K562 (cell line): ENCODE measurements at regions not wholly inside any gene's neighbourhood (a gene's known extent, or its start where the extent isn't known, plus 50 kb on each side); places are given as distances from the start of the nearest gene placed in this dataset.

Source experiments
- ELF4 ChIP-seq: fragments of 450-650 bp; formaldehyde crosslinking; IDR thresholded peaks from 2 replicates; pipeline ENCODE4 v1.4.0; 2022; ENCODE audit warnings: missing genetic modification characterization
- SAFB2 ChIP-seq: fragments of 200-400 bp; formaldehyde crosslinking; IDR thresholded peaks from 2 replicates; pipeline ENCODE4 v1.6.1; 2018; ENCODE audit warnings: borderline replicate concordance, low read length, low read depth, moderate library complexity; ENCODE audit not compliant: severe bottlenecking
- YY1 ChIP-seq, 3 experiments: IDR thresholded peaks; 2 replicates each; pipeline ENCODE4 v1.6.1; 2011; ENCODE audit warnings: low read length in 2 of 3, mild to moderate bottlenecking in 2 of 3, moderate library complexity in 2 of 3, borderline replicate concordance in 1 of 3, control low read depth in 1 of 3, low read depth in 1 of 3; ENCODE audit not compliant: insufficient read depth in 3 of 3, insufficient replicate concordance in 2 of 3, control insufficient read depth in 1 of 3, insufficient read length in 1 of 3; ENCODE audit errors: extremely low read depth in 1 of 3
- TF ChIP-seq, protein P1 (sequence below): sonication (generic); formaldehyde crosslinking; IDR thresholded peaks from 2 replicates; pipeline ENCODE4 v1.8.1; 2023; ENCODE audit warnings: missing genetic modification reagents, mild to moderate bottlenecking, borderline replicate concordance
- TF ChIP-seq, protein P2 (sequence below): sonication (generic); formaldehyde crosslinking; IDR thresholded peaks from 2 replicates; pipeline ENCODE4 v1.8.0; 2022; ENCODE audit warnings: missing genetic modification reagents, mild to moderate bottlenecking, borderline replicate concordance
- TF ChIP-seq, protein P3 (sequence below): fragments of 450-650 bp; IDR thresholded peaks from 2 replicates; pipeline ENCODE4 v1.6.1; 2014; ENCODE audit warnings: low read depth, mild to moderate bottlenecking, moderate library complexity, borderline replicate concordance
- TF ChIP-seq, protein P4 (sequence below): sonication (generic); formaldehyde crosslinking; IDR thresholded peaks from 2 replicates; pipeline ENCODE4 v1.8.1; 2022; ENCODE audit warnings: missing genetic modification reagents
- TF ChIP-seq, protein P5 (sequence below), 3 experiments: IDR thresholded peaks in 2 of 3; conservative IDR thresholded peaks in 1 of 3; 2 replicates each; pipeline ENCODE4 v1.5.1; 2011 to 2012; ENCODE audit warnings: low read length in 3 of 3, mild to moderate bottlenecking in 3 of 3, control low read depth in 2 of 3, improper control_type of control experiment in 1 of 3, inconsistent platforms in 1 of 3, low read depth in 1 of 3, mixed read lengths in 1 of 3, moderate library complexity in 1 of 3; ENCODE audit not compliant: insufficient read depth in 2 of 3
- TF ChIP-seq, protein P6 (sequence below): fragments of 450-650 bp; IDR thresholded peaks from 2 replicates; pipeline ENCODE4 v1.6.1; 2018; ENCODE audit warnings: mild to moderate bottlenecking, low read depth; ENCODE audit not compliant: partially characterized antibody

DNA sequence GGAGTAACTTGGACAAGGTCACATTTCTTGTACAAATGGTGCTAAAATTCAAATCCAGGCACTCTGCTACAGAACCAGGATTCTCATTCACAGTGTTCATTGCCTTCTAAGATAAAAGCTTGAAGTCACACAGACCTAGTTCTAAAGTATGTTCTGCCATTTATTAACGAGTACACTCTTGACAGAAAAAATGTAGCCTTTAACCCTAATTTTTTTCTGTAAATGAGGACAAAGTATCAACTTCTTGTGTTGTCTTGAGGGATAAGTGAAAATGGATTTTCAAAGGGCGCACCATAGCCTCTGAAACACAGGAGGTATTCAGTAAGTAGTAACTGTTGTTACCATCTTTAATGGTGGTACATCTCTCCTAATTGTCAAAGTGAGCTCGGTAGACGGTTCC, 379.8 kb upstream of the FLRT2 start:
- TF ChIP-seq SAFB2, result no peak
- no peak for TF ChIP-seq ELF4 (CRISPR knock-in tag)
- TF ChIP-seq, protein P1, sequence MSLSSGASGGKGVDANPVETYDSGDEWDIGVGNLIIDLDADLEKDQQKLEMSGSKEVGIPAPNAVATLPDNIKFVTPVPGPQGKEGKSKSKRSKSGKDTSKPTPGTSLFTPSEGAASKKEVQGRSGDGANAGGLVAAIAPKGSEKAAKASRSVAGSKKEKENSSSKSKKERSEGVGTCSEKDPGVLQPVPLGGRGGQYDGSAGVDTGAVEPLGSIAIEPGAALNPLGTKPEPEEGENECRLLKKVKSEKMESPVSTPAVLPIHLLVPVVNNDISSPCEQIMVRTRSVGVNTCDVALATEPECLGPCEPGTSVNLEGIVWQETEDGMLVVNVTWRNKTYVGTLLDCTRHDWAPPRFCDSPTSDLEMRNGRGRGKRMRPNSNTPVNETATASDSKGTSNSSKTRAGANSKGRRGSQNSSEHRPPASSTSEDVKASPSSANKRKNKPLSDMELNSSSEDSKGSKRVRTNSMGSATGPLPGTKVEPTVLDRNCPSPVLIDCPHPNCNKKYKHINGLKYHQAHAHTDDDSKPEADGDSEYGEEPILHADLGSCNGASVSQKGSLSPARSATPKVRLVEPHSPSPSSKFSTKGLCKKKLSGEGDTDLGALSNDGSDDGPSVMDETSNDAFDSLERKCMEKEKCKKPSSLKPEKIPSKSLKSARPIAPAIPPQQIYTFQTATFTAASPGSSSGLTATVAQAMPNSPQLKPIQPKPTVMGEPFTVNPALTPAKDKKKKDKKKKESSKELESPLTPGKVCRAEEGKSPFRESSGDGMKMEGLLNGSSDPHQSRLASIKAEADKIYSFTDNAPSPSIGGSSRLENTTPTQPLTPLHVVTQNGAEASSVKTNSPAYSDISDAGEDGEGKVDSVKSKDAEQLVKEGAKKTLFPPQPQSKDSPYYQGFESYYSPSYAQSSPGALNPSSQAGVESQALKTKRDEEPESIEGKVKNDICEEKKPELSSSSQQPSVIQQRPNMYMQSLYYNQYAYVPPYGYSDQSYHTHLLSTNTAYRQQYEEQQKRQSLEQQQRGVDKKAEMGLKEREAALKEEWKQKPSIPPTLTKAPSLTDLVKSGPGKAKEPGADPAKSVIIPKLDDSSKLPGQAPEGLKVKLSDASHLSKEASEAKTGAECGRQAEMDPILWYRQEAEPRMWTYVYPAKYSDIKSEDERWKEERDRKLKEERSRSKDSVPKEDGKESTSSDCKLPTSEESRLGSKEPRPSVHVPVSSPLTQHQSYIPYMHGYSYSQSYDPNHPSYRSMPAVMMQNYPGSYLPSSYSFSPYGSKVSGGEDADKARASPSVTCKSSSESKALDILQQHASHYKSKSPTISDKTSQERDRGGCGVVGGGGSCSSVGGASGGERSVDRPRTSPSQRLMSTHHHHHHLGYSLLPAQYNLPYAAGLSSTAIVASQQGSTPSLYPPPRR, result no peak
- TF ChIP-seq, protein P2, sequence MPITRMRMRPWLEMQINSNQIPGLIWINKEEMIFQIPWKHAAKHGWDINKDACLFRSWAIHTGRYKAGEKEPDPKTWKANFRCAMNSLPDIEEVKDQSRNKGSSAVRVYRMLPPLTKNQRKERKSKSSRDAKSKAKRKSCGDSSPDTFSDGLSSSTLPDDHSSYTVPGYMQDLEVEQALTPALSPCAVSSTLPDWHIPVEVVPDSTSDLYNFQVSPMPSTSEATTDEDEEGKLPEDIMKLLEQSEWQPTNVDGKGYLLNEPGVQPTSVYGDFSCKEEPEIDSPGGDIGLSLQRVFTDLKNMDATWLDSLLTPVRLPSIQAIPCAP, result no peak
- TF ChIP-seq YY1 (IDR thresholded peaks at IDR 0.05; ENCODE audit: borderline replicate concordance in 1 of 3, control insufficient read depth in 1 of 3, extremely low read depth in 1 of 3, insufficient read depth in 3 of 3, insufficient read length in 1 of 3, insufficient replicate concordance in 2 of 3, low read depth in 1 of 3, low read length in 2 of 3), result no peak
- TF ChIP-seq, protein P3, sequence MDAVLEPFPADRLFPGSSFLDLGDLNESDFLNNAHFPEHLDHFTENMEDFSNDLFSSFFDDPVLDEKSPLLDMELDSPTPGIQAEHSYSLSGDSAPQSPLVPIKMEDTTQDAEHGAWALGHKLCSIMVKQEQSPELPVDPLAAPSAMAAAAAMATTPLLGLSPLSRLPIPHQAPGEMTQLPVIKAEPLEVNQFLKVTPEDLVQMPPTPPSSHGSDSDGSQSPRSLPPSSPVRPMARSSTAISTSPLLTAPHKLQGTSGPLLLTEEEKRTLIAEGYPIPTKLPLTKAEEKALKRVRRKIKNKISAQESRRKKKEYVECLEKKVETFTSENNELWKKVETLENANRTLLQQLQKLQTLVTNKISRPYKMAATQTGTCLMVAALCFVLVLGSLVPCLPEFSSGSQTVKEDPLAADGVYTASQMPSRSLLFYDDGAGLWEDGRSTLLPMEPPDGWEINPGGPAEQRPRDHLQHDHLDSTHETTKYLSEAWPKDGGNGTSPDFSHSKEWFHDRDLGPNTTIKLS, result no peak
- TF ChIP-seq, protein P4, sequence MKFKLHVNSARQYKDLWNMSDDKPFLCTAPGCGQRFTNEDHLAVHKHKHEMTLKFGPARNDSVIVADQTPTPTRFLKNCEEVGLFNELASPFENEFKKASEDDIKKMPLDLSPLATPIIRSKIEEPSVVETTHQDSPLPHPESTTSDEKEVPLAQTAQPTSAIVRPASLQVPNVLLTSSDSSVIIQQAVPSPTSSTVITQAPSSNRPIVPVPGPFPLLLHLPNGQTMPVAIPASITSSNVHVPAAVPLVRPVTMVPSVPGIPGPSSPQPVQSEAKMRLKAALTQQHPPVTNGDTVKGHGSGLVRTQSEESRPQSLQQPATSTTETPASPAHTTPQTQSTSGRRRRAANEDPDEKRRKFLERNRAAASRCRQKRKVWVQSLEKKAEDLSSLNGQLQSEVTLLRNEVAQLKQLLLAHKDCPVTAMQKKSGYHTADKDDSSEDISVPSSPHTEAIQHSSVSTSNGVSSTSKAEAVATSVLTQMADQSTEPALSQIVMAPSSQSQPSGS (CRISPR knock-in tag), result no peak
- TF ChIP-seq, protein P5, sequence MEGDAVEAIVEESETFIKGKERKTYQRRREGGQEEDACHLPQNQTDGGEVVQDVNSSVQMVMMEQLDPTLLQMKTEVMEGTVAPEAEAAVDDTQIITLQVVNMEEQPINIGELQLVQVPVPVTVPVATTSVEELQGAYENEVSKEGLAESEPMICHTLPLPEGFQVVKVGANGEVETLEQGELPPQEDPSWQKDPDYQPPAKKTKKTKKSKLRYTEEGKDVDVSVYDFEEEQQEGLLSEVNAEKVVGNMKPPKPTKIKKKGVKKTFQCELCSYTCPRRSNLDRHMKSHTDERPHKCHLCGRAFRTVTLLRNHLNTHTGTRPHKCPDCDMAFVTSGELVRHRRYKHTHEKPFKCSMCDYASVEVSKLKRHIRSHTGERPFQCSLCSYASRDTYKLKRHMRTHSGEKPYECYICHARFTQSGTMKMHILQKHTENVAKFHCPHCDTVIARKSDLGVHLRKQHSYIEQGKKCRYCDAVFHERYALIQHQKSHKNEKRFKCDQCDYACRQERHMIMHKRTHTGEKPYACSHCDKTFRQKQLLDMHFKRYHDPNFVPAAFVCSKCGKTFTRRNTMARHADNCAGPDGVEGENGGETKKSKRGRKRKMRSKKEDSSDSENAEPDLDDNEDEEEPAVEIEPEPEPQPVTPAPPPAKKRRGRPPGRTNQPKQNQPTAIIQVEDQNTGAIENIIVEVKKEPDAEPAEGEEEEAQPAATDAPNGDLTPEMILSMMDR (IDR thresholded peaks at IDR 0.05 in 2 of 3, conservative IDR thresholded peaks at IDR 0.05 in 1 of 3; ENCODE audit: insufficient read depth in 2 of 3, low read depth in 1 of 3, low read length in 3 of 3), result no peak
- TF ChIP-seq, protein P6, sequence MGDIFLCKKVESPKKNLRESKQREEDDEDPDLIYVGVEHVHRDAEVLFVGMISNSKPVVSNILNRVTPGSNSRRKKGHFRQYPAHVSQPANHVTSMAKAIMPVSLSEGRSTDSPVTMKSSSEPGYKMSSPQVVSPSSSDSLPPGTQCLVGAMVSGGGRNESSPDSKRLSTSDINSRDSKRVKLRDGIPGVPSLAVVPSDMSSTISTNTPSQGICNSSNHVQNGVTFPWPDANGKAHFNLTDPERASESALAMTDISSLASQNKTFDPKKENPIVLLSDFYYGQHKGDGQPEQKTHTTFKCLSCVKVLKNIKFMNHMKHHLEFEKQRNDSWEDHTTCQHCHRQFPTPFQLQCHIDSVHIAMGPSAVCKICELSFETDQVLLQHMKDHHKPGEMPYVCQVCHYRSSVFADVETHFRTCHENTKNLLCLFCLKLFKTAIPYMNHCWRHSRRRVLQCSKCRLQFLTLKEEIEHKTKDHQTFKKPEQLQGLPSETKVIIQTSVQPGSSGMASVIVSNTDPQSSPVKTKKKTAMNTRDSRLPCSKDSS, result no peak
